HT-29 (cell line): ENCODE measurements at regions not wholly inside any gene's neighbourhood (a gene's known extent, or its start where the extent isn't known, plus 50 kb on each side); places are given as distances from the start of the nearest gene placed in this dataset.

Experiments used
- DNase-seq: peaks from one replicate; pipeline ENCODE4 v3.0.0-alpha.2; 2015; ENCODE audit warnings: low spot score

- DNase-seq: no peak
Observed at GRCh38 chr7:46511442-46512215, 590.6 kb upstream of the IGFBP3 start.

- DNase-seq: no peak
Observed at GRCh38 chr7:46508583-46508982, 587.5 kb upstream of the IGFBP3 start.

- DNase-seq: no peak
Observed at GRCh38 chr7:46507560-46507959, 586.5 kb upstream of the IGFBP3 start.

- no peak for DNase-seq
Observed at GRCh38 chr7:46494441-46494840, 573.4 kb upstream of the IGFBP3 start.

GRCh38 chr7:46494028-46494427 lies 573.0 kb upstream of the IGFBP3 start:
- no peak for DNase-seq

GRCh38 chr7:46493196-46493595 lies 572.1 kb upstream of the IGFBP3 start:
- DNase-seq: peak; percentile 46

- peak; percentile 80 for DNase-seq
Observed at GRCh38 chr7:46492466-46492865, 571.4 kb upstream of the IGFBP3 start.

- no peak for DNase-seq
Observed at GRCh38 chr7:46490406-46490805, 569.3 kb upstream of the IGFBP3 start.

- DNase-seq: no peak
Observed at GRCh38 chr7:46489106-46489505, 568.0 kb upstream of the IGFBP3 start.

- DNase-seq: no peak
Observed at GRCh38 chr7:46488607-46489006, 567.5 kb upstream of the IGFBP3 start.

GRCh38 chr7:46486256-46487206 lies 565.5 kb upstream of the IGFBP3 start:
- DNase-seq: peak; percentile 63

GRCh38 chr7:46485481-46486065 lies 564.5 kb upstream of the IGFBP3 start:
- peak; percentile 75 for DNase-seq

- peak; percentile 44 for DNase-seq
Observed at GRCh38 chr7:46484906-46485305, 563.8 kb upstream of the IGFBP3 start.

GRCh38 chr7:46480619-46481018 lies 559.5 kb upstream of the IGFBP3 start:
- DNase-seq: no peak

- no peak for DNase-seq
Observed at GRCh38 chr7:46479680-46480079, 558.6 kb upstream of the IGFBP3 start.

- DNase-seq: no peak
Observed at GRCh38 chr7:46478046-46478445, 557.0 kb upstream of the IGFBP3 start.

- peak; percentile 28 for DNase-seq
Observed at GRCh38 chr7:46468753-46469356, 547.8 kb upstream of the IGFBP3 start.

- DNase-seq: no peak
Observed at GRCh38 chr7:46463170-46463569, 542.1 kb upstream of the IGFBP3 start.

GRCh38 chr7:46461334-46461777 lies 540.3 kb upstream of the IGFBP3 start:
- no peak for DNase-seq

- DNase-seq: no peak
Observed at GRCh38 chr7:46459942-46460341, 538.9 kb upstream of the IGFBP3 start.

- DNase-seq: no peak
Observed at GRCh38 chr7:46454816-46455215, 533.7 kb upstream of the IGFBP3 start.
